Pancreas (tissue), 10 donors: ENCODE measurements at regions not wholly inside any gene's neighbourhood (a gene's known extent, or its start where the extent isn't known, plus 50 kb on each side); places are given as distances from the start of the nearest gene placed in this dataset.

Experiments used
- ATAC-seq, 4 donors: fragments of 200-7000 bp; cut with Tn5 transposase; one replicate each; pipeline versions ENCODE4 v1.8.0 to v1.9.1; 2020; ENCODE audit warnings: mild to moderate bottlenecking in 4 of 4, moderate library complexity in 4 of 4
- DNase-seq, 6 donors: peaks; one replicate each; pipeline ENCODE4 v3.0.0-alpha.2; 2020
- FAIRE-seq: peaks from 2 replicates; lab custom pipeline; 2012; peaks lifted over from hg19 to GRCh38; lab: Jason Lieb, UNC
- H3K27ac ChIP-seq, 4 donors: fragments of 200-600 bp; sonication (generic); 1 replicate in 3 of 4; 2 replicates in 1 of 4; pipeline versions ENCODE4 v1.5.0 to v1.8.0; 2020
- H3K27me3 ChIP-seq, 4 donors: fragments of 200-600 bp; one replicate each; pipeline ENCODE4 v1.8.0; 2021
- H3K36me3 ChIP-seq, 3 donors: fragments of 200-600 bp; sonication (generic) in 1 of 3; one replicate each; pipeline versions ENCODE4 v1.5.0 to v1.8.0; 2020 to 2021
- H3K4me1 ChIP-seq, 3 donors: fragments of 200-600 bp; one replicate each; pipeline ENCODE4 v1.8.0; 2021
- H3K4me3 ChIP-seq, 4 donors: fragments of 200-600 bp; sonication (generic) in 2 of 4; one replicate each; pipeline versions ENCODE4 v1.5.0 to v1.8.0; 2020 to 2021
- H3K9me3 ChIP-seq, 4 donors: fragments of 200-600 bp; one replicate each; pipeline ENCODE4 v1.8.0; 2021
- CTCF ChIP-seq, 4 donors: fragments of 200-600 bp; sonication (generic) in 3 of 4; IDR thresholded peaks; one replicate each; pipeline versions ENCODE4 v1.5.0 to v1.8.0; 2021; ENCODE audit warnings: antibody characterized with exemption in 4 of 4
- WGBS, 2 donors: extraction: QIAGEN DNeasy Blood & Tissue Kit; methylation state at CpG; one replicate each; pipeline ENCODE4 v1.1.7; 2013; 5-methylcytosine and 5-hydroxymethylcytosine counted together
- intact Hi-C, 3 donors: fragments of 100-400 bp; cut with DNase I; formaldehyde crosslinking; loops; one replicate each; pipeline versions ENCODE4 v1.11.1 to v1.14.2; 2022
- donor health status: healthy with polysubstance abuse.
- donor health status: DM: no; HTN: no; CAD: no; lungs with moderate emphysema.
- donor health status: DM: no; HTN: no; CAD: no.
- donor health status: control.
- donor health status: control.
- donor health status: Bipolar disorder and iron deficiency.
- donor health status: DM: yes; HTN: yes; CAD: no.
- donor health status: DM: no; HTN: no; CAD: no.
- donor health status: DM: no; HTN: no; CAD: no.
- donor health status: DM: yes; HTN: yes; CAD: no.

- intact Hi-C loops, result no loop called here
- Histone ChIP-seq H3K36me3 (no peaks in the 10 kb centered on the region), H3K27me3 (no peaks in the 10 kb centered on the region), H3K4me3 (no peak overlapping the region), H3K4me1 (no peaks in the 10 kb centered on the region), H3K27ac (no peak overlapping the region), H3K9me3 (no peaks in the 10 kb centered on the region)
- FAIRE-seq (no peak), DNase-seq (no peak), ATAC-seq (no peak)
- no peak for TF ChIP-seq CTCF (IDR thresholded peaks at IDR 0.05)
- 52 to 63% methylated on average over 4 of the region's 4 CpGs for WGBS, 2 donors
Measured at GRCh38 chr12:13588574-13588973, 392.0 kb downstream of the EMP1 start.

GRCh38 chr12:13587721-13588390, 391.3 kb downstream of the EMP1 start:
- intact Hi-C loops, result no loop called here
- H3K9me3 ChIP-seq, result no peaks in the 10 kb centered on the region
- DNase-seq, result no peak
- no peak overlapping the region for H3K27ac ChIP-seq
- H3K4me3 ChIP-seq, result no peak overlapping the region
- 38 to 52% methylated on average over 5 of the region's 5 CpGs for WGBS, 2 donors
- no peak for ATAC-seq
- no peak for TF ChIP-seq CTCF (IDR thresholded peaks at IDR 0.05)
- no peaks in the 10 kb centered on the region for H3K4me1 ChIP-seq
- no peak for FAIRE-seq
- no peaks in the 10 kb centered on the region for H3K36me3 ChIP-seq
- H3K27me3 ChIP-seq, result no peaks in the 10 kb centered on the region

GRCh38 chr12:13586361-13586760, 389.8 kb downstream of the EMP1 start:
- ATAC-seq (no peak), FAIRE-seq (no peak), DNase-seq (no peak)
- no peaks in the 10 kb centered on the region for H3K4me1 ChIP-seq
- no peak overlapping the region for H3K27ac ChIP-seq
- TF ChIP-seq CTCF (IDR thresholded peaks at IDR 0.05), result no peak
- H3K9me3 ChIP-seq, result no peaks in the 10 kb centered on the region
- intact Hi-C loops, result no loop called here
- H3K4me3 ChIP-seq, result no peak overlapping the region
- 36 to 58% methylated on average over 5 of the region's 5 CpGs for WGBS, 2 donors
- H3K36me3 ChIP-seq, result no peaks in the 10 kb centered on the region
- no peaks in the 10 kb centered on the region for H3K27me3 ChIP-seq

- no peak overlapping the region for H3K27ac ChIP-seq
- no peak for FAIRE-seq
- no peaks in the 10 kb centered on the region for H3K27me3 ChIP-seq
- intact Hi-C loops, result no loop called here
- 34 to 40% methylated on average over 2 of the region's 2 CpGs for WGBS, 2 donors
- H3K9me3 ChIP-seq, result no peaks in the 10 kb centered on the region
- TF ChIP-seq CTCF (IDR thresholded peaks at IDR 0.05), result no peak
- no peak for DNase-seq
- no peaks in the 10 kb centered on the region for H3K4me1 ChIP-seq
- no peaks in the 10 kb centered on the region for H3K36me3 ChIP-seq
- H3K4me3 ChIP-seq, result no peak overlapping the region
- no peak for ATAC-seq
Measured at GRCh38 chr12:13584541-13584940, 388.0 kb downstream of the EMP1 start.

GRCh38 chr12:13583630-13584029, 387.1 kb downstream of the EMP1 start:
- no peaks in the 10 kb centered on the region for H3K36me3 ChIP-seq
- no peak for DNase-seq
- H3K9me3 ChIP-seq, result no peaks in the 10 kb centered on the region
- 53 to 65% methylated on average over 7 of the region's 7 CpGs for WGBS, 2 donors
- no peak for FAIRE-seq
- no peak for ATAC-seq
- H3K27ac ChIP-seq, result no peak overlapping the region
- TF ChIP-seq CTCF (IDR thresholded peaks at IDR 0.05), result no peak
- no peak overlapping the region for H3K4me3 ChIP-seq
- H3K27me3 ChIP-seq, result no peaks in the 10 kb centered on the region
- intact Hi-C loops, result no loop called here
- no peaks in the 10 kb centered on the region for H3K4me1 ChIP-seq
